Endothelial cell of umbilical vein (primary cell): ENCODE measurements at regions not wholly inside any gene's neighbourhood (a gene's known extent, or its start where the extent isn't known, plus 50 kb on each side); places are given as distances from the start of the nearest gene placed in this dataset.

Source experiments
- MAX ChIP-seq: IDR thresholded peaks from 2 replicates; pipeline ENCODE4 v1.6.1; 2011; ENCODE audit not compliant: insufficient read depth, insufficient read length
- MYC ChIP-seq: IDR thresholded peaks from one replicate; pipeline ENCODE4 v1.6.1; 2011; ENCODE audit warnings: mild to moderate bottlenecking, low read depth, low read length

- TF ChIP-seq MAX (no peak), MYC (no peak)
Measured at GRCh38 chr16:52729731-52730130, 182.8 kb upstream of the TOX3 start.
